Endothelial cell (in vitro differentiated cells): ENCODE measurements at regions not wholly inside any gene's neighbourhood (a gene's known extent, or its start where the extent isn't known, plus 50 kb on each side); places are given as distances from the start of the nearest gene placed in this dataset.

Experiments
- DNase-seq: peaks from one replicate; pipeline ENCODE4 v3.0.0; 2021; ENCODE audit warnings: low spot score
- H3K27ac Mint-ChIP-seq: one replicate; pipeline ENCODE4 v1.8.0; 2021; ENCODE audit warnings: mixed read lengths, inconsistent platforms; ENCODE audit not compliant: unreplicated experiment
- H3K27me3 Mint-ChIP-seq: one replicate; pipeline ENCODE4 v1.8.0; 2021; ENCODE audit warnings: mild to moderate bottlenecking, moderate library complexity, mixed read lengths, inconsistent platforms; ENCODE audit not compliant: unreplicated experiment
- H3K36me3 Mint-ChIP-seq: one replicate; pipeline ENCODE4 v1.8.0; 2021; ENCODE audit warnings: mild to moderate bottlenecking, low read depth, mixed read lengths, inconsistent platforms; ENCODE audit not compliant: unreplicated experiment
- H3K4me1 Mint-ChIP-seq: one replicate; pipeline ENCODE4 v1.8.0; 2021; ENCODE audit warnings: mild to moderate bottlenecking, mixed read lengths, inconsistent platforms; ENCODE audit not compliant: unreplicated experiment
- H3K4me3 Mint-ChIP-seq: one replicate; pipeline ENCODE4 v1.8.0; 2021; ENCODE audit warnings: mild to moderate bottlenecking, mixed read lengths, inconsistent platforms; ENCODE audit not compliant: unreplicated experiment
- H3K9me3 Mint-ChIP-seq: one replicate; pipeline ENCODE4 v1.8.0; 2021; ENCODE audit warnings: mixed read lengths, inconsistent platforms; ENCODE audit not compliant: unreplicated experiment
- CTCF ChIP-seq: fragments of 200-600 bp; sonication (generic); IDR thresholded peaks from one replicate; pipeline ENCODE4 v1.5.0; 2021; ENCODE audit warnings: antibody characterized with exemption; ENCODE audit not compliant: unreplicated experiment

- Mint-ChIP-seq H3K27ac (no peak overlapping the region), H3K4me3 (no peak overlapping the region), H3K4me1 (no peaks in the 10 kb centered on the region), H3K27me3 (peaks cover 1% of the 10 kb centered on the region), H3K9me3 (no peaks in the 10 kb centered on the region), H3K36me3 (no peaks in the 10 kb centered on the region)
- no peak for TF ChIP-seq CTCF
- DNase-seq = no peak
These were observed 370.7 kb upstream of the RARB start for GRCh38 chr3:25057379-25057778.

DNA sequence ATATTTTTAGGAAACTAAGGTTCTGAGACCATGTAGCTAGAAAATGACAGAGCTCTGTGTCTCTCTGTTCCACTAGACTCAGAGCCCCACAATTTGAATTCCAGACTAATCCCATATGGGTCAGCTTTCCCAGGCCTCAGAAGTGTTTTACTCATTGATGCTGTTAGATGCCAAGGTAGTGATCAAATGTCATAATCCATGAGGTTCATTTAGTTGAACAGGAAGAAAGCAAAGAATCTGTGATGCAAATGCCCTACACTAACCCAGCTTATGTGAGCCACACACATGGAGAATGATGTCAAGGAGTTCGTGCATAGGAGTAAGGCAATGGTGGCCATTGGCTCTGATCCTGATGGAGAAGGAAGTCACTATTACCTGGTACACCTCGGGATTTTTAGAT is 363.4 kb upstream of the RARB start:
- no peak overlapping the region for H3K4me3 Mint-ChIP-seq
- no peaks in the 10 kb centered on the region for H3K4me1 Mint-ChIP-seq
- H3K27me3 Mint-ChIP-seq = no peaks in the 10 kb centered on the region
- H3K9me3 Mint-ChIP-seq = no peaks in the 10 kb centered on the region
- no peak overlapping the region for H3K27ac Mint-ChIP-seq
- DNase-seq = no peak
- no peaks in the 10 kb centered on the region for H3K36me3 Mint-ChIP-seq
- no peak for TF ChIP-seq CTCF

- Mint-ChIP-seq H3K27me3 (no peaks in the 10 kb centered on the region), H3K27ac (no peak overlapping the region)
These were observed 358.1 kb upstream of the RARB start for GRCh38 chr3:25069970-25070369.

DNA sequence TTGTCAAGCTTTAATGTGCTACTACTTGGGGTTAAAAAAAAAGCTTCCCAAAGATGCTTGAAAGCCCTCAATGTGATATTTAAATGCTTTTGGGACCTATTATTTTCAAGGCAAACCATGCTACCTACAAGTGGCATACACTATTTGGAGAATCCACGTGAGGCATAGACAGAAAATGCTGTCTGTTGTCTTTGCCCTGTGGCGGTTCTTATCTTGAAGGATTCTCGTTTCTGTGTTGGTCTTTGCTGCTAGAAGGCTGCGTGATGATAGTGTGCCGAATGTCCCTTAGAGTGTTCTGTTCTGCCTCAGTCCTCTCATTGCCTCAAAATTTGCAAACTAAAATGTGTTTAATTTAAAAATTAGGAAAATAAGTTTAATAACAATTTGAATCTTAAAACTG is 356.2 kb upstream of the RARB start:
- Mint-ChIP-seq H3K36me3 (no peaks in the 10 kb centered on the region), H3K9me3 (no peaks in the 10 kb centered on the region), H3K4me1 (no peaks in the 10 kb centered on the region), H3K27me3 (no peaks in the 10 kb centered on the region), H3K4me3 (no peak overlapping the region), H3K27ac (no peak overlapping the region)
- no peak for TF ChIP-seq CTCF
- DNase-seq = no peak

More at GRCh38 chr3:25069970-25070369, 358.1 kb upstream of the RARB start:
- Mint-ChIP-seq H3K4me1 (no peaks in the 10 kb centered on the region), H3K4me3 (no peak overlapping the region), H3K36me3 (no peaks in the 10 kb centered on the region), H3K9me3 (no peaks in the 10 kb centered on the region)
- no peak for TF ChIP-seq CTCF
- no peak for DNase-seq

DNA sequence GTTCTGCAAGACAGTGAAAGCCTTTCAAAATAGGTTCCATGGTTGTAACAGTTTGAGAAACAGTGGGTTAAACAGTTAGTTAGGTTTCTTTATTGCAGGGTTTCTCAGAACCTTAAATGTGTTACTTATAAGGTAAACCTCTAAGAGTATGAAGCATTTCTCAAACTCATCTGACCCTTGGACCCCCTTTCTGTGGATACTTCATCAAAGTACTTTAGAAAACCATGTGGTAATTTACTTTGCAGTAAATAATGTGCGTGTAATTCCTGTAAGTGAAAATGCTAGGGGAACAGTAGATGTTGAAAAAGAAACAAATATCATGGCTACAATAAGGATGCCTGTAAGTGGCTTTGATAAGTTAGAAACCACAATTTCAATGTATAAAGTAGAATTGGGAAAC is 354.6 kb upstream of the RARB start:
- Mint-ChIP-seq H3K36me3 (no peaks in the 10 kb centered on the region), H3K4me3 (no peak overlapping the region), H3K27me3 (no peaks in the 10 kb centered on the region), H3K9me3 (no peaks in the 10 kb centered on the region), H3K4me1 (no peaks in the 10 kb centered on the region), H3K27ac (no peak overlapping the region)
- TF ChIP-seq CTCF = no peak
- no peak for DNase-seq
